GM12875 (cell line): ENCODE measurements at regions not wholly inside any gene's neighbourhood (a gene's known extent, or its start where the extent isn't known, plus 50 kb on each side); places are given as distances from the start of the nearest gene placed in this dataset.
"Not testable (repeated sequence)": the region's sequence is repeated elsewhere in the genome, so short reads cannot be mapped to it uniquely, and the experiment has no call there.

Experiments
- H3K4me3 ChIP-seq: one replicate; pipeline ENCODE4 v1.5.1; 2011; ENCODE audit warnings: low read depth, low read length, control low read depth
- TF ChIP-seq, protein P1 (sequence below): IDR thresholded peaks from 2 replicates; pipeline ENCODE4 v1.5.1; 2011; ENCODE audit warnings: low read depth, mild to moderate bottlenecking, control low read depth, inconsistent platforms, low read length, moderate library complexity, borderline replicate concordance; ENCODE audit not compliant: insufficient read depth

DNA sequence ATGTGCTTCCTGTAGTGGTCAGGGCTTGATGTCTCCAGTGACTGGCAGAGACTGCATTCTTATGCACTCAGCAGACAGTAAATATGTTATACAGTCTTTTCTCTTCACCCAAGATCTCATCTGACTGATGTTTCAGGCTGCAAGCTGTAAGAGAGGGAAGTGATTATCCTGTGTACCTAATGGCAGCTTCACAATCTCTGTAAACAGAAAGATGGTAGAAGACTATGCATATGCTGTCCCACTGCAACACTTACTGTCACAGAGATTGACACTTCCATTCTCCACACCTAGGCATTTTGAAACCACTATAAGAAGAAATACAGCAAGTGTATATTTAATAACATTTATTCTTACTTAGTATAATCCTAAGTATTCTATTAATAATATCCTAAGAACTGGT lies 97.6 kb upstream of the ANXA1 start:
- TF ChIP-seq, protein P1, sequence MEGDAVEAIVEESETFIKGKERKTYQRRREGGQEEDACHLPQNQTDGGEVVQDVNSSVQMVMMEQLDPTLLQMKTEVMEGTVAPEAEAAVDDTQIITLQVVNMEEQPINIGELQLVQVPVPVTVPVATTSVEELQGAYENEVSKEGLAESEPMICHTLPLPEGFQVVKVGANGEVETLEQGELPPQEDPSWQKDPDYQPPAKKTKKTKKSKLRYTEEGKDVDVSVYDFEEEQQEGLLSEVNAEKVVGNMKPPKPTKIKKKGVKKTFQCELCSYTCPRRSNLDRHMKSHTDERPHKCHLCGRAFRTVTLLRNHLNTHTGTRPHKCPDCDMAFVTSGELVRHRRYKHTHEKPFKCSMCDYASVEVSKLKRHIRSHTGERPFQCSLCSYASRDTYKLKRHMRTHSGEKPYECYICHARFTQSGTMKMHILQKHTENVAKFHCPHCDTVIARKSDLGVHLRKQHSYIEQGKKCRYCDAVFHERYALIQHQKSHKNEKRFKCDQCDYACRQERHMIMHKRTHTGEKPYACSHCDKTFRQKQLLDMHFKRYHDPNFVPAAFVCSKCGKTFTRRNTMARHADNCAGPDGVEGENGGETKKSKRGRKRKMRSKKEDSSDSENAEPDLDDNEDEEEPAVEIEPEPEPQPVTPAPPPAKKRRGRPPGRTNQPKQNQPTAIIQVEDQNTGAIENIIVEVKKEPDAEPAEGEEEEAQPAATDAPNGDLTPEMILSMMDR, result no peak

DNA sequence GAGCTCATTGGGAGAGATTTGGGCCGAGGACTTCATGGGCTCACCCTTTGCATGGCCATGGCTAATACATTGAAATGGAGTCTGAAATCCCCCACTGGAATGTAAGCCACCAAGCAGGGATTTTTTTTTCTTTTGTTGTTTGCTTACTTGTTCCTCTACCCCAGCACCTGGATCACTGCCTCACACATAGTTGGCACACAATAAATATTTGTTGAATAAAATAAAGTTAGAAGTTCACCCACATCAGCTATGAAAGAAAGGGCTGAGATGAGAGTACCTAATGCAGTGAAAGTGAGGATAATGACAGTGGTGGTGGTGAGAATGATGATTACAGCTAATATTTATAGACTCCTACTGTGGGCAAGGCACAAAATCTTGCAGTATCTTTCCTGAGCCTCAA lies 98.1 kb upstream of the ANXA1 start:
- no peak overlapping the region for H3K4me3 ChIP-seq
- TF ChIP-seq, protein P1, result no peak

More for the DNA sequence above, 97.6 kb upstream of the ANXA1 start:
- no peak overlapping the region for H3K4me3 ChIP-seq

GRCh38 chr9:73050887-73051550 lies 98.2 kb upstream of the ALDH1A1 start:
- TF ChIP-seq, protein P1, result no peak
- H3K4me3 ChIP-seq, result no peak overlapping the region

DNA sequence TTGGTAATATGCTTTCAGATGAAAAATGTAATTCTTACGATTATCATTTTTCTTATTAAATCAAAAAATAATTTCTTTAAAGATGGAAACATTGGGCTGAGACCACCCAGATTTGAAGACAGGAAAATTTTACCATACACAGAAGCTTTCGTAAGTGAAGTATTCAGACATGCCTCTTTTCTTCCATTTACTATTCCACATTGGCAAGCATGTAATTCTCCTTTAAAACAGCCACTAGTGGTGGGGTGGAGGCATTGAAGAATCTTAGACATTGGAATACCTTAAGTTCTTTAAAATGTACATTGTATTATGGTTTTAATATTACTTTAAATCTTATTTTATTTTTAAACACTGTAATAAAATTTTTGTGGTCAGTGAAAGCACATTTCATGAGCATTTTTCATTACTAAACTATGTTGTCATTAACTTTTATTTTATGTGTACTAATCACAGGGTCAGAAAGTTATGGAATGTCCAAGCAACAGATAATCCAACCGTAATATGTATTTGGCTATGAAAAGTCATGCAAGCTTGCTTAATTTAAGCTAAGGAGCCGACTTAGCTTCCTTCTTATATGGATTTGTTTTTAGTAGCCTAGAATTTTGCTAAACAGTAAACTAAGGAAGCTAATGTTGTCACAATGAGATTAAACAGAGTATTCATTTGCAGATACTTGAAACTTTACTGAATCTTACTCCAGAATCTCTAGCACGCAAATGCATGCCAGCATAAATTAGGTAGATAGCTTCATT lies 97.4 kb upstream of the ALDH1A1 start:
- TF ChIP-seq, protein P1, result no peak
- no peak overlapping the region for H3K4me3 ChIP-seq

- TF ChIP-seq, protein P1, result no peak
- no peak overlapping the region for H3K4me3 ChIP-seq
Observed at GRCh38 chr9:73049280-73049679, 96.4 kb upstream of the ALDH1A1 start.

GRCh38 chr9:73046769-73047168 lies 93.9 kb upstream of the ALDH1A1 start:
- H3K4me3 ChIP-seq, result no peak overlapping the region
- TF ChIP-seq, protein P1, result no peak

DNA sequence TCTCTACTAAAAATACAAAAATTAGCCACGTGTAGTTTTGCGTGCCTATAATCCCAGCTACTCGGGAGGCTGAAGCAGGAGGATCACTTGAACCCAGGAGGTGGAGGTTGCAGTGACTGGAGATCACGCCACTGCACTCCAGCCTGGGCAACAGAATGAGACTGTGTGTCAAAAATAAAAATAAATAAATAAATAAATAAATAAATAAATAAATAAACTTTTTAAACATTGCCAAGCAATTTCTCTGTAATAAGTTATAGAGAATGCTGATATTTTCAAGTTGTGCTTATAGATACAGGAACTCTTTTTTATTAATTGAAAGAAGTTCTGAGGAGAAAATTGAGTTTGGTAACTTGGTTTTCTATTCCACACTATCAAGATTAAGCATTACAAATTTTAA lies 91.9 kb upstream of the ALDH1A1 start:
- not testable (repeated sequence) for H3K4me3 ChIP-seq
